Parathyroid adenoma (tissue), 2 donors: ENCODE measurements at regions not wholly inside any gene's neighbourhood (a gene's known extent, or its start where the extent isn't known, plus 50 kb on each side); places are given as distances from the start of the nearest gene placed in this dataset.

Experiments
- H2AFZ ChIP-seq: fragments of 300-600 bp; sonication (generic); one replicate; pipeline ENCODE4 v1.7.0; 2017; ENCODE audit warnings: antibody characterized with exemption, mild to moderate bottlenecking
- H3K27ac ChIP-seq: fragments of 300-600 bp; sonication (generic); one replicate; pipeline ENCODE4 v1.7.0; 2017
- H3K27me3 ChIP-seq: fragments of 300-600 bp; sonication (generic); one replicate; pipeline ENCODE4 v1.7.0; 2017; ENCODE audit warnings: low read length; ENCODE audit not compliant: control insufficient read depth, insufficient read depth
- H3K36me3 ChIP-seq: fragments of 300-600 bp; sonication (generic); one replicate; pipeline ENCODE4 v1.7.0; 2017; ENCODE audit warnings: low read length; ENCODE audit not compliant: control insufficient read depth, insufficient read depth
- H3K4me1 ChIP-seq: fragments of 300-600 bp; sonication (generic); one replicate; pipeline ENCODE4 v1.7.0; 2017; ENCODE audit warnings: control low read depth
- H3K4me2 ChIP-seq: fragments of 300-600 bp; sonication (generic); one replicate; pipeline ENCODE4 v1.7.0; 2017; ENCODE audit warnings: low read length
- H3K4me3 ChIP-seq: fragments of 300-600 bp; sonication (generic); one replicate; pipeline ENCODE4 v1.7.0; 2017; ENCODE audit warnings: low read depth, low read length
- H3K79me2 ChIP-seq: fragments of 300-600 bp; sonication (generic); one replicate; pipeline ENCODE4 v1.7.0; 2017; ENCODE audit warnings: control low read depth
- H3K9ac ChIP-seq: fragments of 300-600 bp; sonication (generic); one replicate; pipeline ENCODE4 v1.7.0; 2017; ENCODE audit warnings: mild to moderate bottlenecking
- H3K9me3 ChIP-seq: fragments of 300-600 bp; sonication (generic); one replicate; pipeline ENCODE4 v1.7.0; 2017; ENCODE audit warnings: low read length; ENCODE audit not compliant: control insufficient read depth
- CTCF ChIP-seq: fragments of 300-600 bp; sonication (generic); IDR thresholded peaks from one replicate; pipeline ENCODE4 v1.7.0; 2017; ENCODE audit warnings: antibody characterized with exemption, mild to moderate bottlenecking
- donor health status: primary hyperparathyroidism.

GRCh38 chr12:23352670-23353069 lies 596.8 kb downstream of the SOX5 start:
- no peaks in the 10 kb centered on the region for H3K4me1 ChIP-seq
- TF ChIP-seq CTCF, result no peak
- no peaks in the 10 kb centered on the region for H3K36me3 ChIP-seq
- H3K27me3 ChIP-seq, result no peaks in the 10 kb centered on the region
- no peaks in the 10 kb centered on the region for H3K9me3 ChIP-seq
- H3K4me3 ChIP-seq, result no peak overlapping the region
- no peak overlapping the region for H3K27ac ChIP-seq
- H3K79me2 ChIP-seq, result no peaks in the 10 kb centered on the region
- H3K4me2 ChIP-seq, result no peak overlapping the region
- H2AFZ ChIP-seq, result no peak overlapping the region
- H3K9ac ChIP-seq, result no peak overlapping the region

- no peaks in the 10 kb centered on the region for H3K4me1 ChIP-seq
- no peaks in the 10 kb centered on the region for H3K9me3 ChIP-seq
- no peaks in the 10 kb centered on the region for H3K79me2 ChIP-seq
- H3K36me3 ChIP-seq, result no peaks in the 10 kb centered on the region
- no peak overlapping the region for H3K27ac ChIP-seq
- no peak for TF ChIP-seq CTCF
- no peak overlapping the region for H2AFZ ChIP-seq
- no peak overlapping the region for H3K4me2 ChIP-seq
- H3K4me3 ChIP-seq, result no peak overlapping the region
- no peak overlapping the region for H3K9ac ChIP-seq
- no peaks in the 10 kb centered on the region for H3K27me3 ChIP-seq
Observed at GRCh38 chr12:23354800-23355199, 594.7 kb downstream of the SOX5 start.

DNA sequence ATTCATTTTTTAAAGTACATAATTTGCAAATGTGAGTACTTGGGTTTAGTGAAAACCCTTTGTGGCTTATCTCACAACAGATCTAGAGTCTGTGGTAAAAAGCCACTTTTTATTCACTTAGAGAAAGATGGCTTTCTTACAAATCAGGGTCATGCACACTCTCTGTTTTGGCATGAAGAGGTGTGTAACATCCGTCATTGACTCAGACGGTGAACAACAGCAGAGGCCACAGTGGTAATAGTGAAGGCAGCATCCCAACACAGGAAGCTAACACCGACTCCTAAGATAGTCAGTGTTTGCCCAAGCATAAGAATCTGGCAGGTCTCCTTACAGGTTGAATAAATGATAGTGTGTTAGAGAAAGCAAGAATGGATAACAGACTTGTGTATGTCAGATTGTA lies 593.0 kb downstream of the SOX5 start:
- Histone ChIP-seq H3K79me2 (no peaks in the 10 kb centered on the region), H3K4me3 (no peak overlapping the region), H3K9ac (no peak overlapping the region), H3K4me2 (no peak overlapping the region), H3K36me3 (no peaks in the 10 kb centered on the region), H3K4me1 (no peaks in the 10 kb centered on the region), H2AFZ (no peak overlapping the region), H3K27me3 (no peaks in the 10 kb centered on the region), H3K27ac (no peak overlapping the region), H3K9me3 (no peaks in the 10 kb centered on the region)
- TF ChIP-seq CTCF, result no peak

DNA sequence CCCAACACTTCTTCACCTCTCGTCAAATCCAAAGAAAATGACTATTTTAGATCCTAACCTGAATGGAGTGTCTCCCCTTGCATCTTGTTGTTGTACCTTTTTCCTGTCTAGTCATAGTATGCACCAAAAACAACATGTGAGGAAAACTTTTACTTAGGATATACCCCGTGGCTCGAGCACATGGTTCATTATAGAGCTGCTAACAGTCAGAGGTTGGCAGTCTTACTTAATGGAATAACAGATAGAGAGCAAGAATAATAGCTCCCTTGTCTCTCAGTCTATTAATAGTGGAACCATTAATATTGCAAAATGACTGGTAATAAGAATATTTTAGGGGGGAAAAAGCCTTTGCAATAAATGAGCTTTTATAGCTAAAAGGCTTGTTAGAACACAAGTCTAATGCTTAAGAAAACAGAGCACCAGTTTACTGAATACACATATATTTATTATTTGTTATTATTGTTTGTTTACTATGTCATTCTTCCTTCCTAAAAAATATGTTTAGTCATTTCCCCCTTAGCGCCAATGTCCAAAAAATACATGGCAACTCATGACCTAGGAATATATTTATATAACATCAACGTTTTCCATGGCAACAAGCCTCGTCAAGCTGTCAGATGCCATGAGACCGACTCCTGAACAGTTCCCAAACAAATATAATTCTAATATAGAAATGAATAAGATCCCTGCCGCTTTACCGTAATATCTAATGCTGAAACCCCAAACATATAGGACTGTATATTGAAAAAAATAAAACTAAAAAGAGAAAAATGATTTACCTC lies 592.4 kb downstream of the SOX5 start:
- no peaks in the 10 kb centered on the region for H3K36me3 ChIP-seq
- no peak overlapping the region for H3K4me3 ChIP-seq
- H3K4me1 ChIP-seq, result no peaks in the 10 kb centered on the region
- H3K9me3 ChIP-seq, result no peaks in the 10 kb centered on the region
- no peak overlapping the region for H3K27ac ChIP-seq
- no peak overlapping the region for H3K4me2 ChIP-seq
- H3K79me2 ChIP-seq, result no peaks in the 10 kb centered on the region
- H2AFZ ChIP-seq, result no peak overlapping the region
- no peak overlapping the region for H3K9ac ChIP-seq
- TF ChIP-seq CTCF, result no peak
- H3K27me3 ChIP-seq, result no peaks in the 10 kb centered on the region
